Caco-2 (cell line): ENCODE measurements at regions not wholly inside any gene's neighbourhood (a gene's known extent, or its start where the extent isn't known, plus 50 kb on each side); places are given as distances from the start of the nearest gene placed in this dataset.

Experiments used
- BruUV-seq: library from RNA; stranded (reverse); fragments of 400-500 nt; replicated peaks from 2 replicates; lab custom pipeline; 2021; lab: Mats Ljungman, UMichigan
- CTCF ChIA-PET: fragments of 300-600 bp; sonication (Branson Sonifier 250); formaldehyde crosslinking; loops from one replicate; lab custom pipeline; 2022; ENCODE audit warnings: antibody characterized with exemption; lab: Charles Lee
- POLR2A ChIA-PET: fragments of 300-600 bp; sonication (Branson Sonifier 250); formaldehyde crosslinking; loops from one replicate; lab custom pipeline; 2022; ENCODE audit warnings: antibody characterized with exemption; lab: Charles Lee
- DNase-seq, 2 experiments: peaks; one replicate each; pipeline versions ENCODE4 v3.0.0 to v3.0.0-alpha.2; 2020 to 2022
- H3K27me3 ChIP-seq: replicated peaks from 2 replicates; pipeline ENCODE4 v1.6.0; 2011; ENCODE audit warnings: low read length; ENCODE audit not compliant: control insufficient read depth, insufficient read depth
- H3K36me3 ChIP-seq: 2 replicates; pipeline ENCODE4 v1.5.1; 2011; ENCODE audit warnings: low read length; ENCODE audit not compliant: control insufficient read depth, insufficient read depth
- H3K4me1 ChIP-seq: fragments of 250-450 bp; sonication (Bioruptor Pico); 2 replicates; pipeline ENCODE4 v1.5.1; 2020; ENCODE audit warnings: mild to moderate bottlenecking
- H3K4me3 ChIP-seq: 2 replicates; pipeline ENCODE4 v1.5.1; 2011; ENCODE audit warnings: low read depth, mild to moderate bottlenecking, control low read depth, low read length
- H3K9me3 ChIP-seq: fragments of 250-450 bp; sonication (Bioruptor Pico); 2 replicates; pipeline ENCODE4 v1.5.1; 2020; ENCODE audit warnings: mild to moderate bottlenecking, moderate library complexity
- H3K27ac Mint-ChIP-seq: one replicate; pipeline ENCODE4 v1.8.0; 2022; ENCODE audit warnings: mixed read lengths; ENCODE audit not compliant: unreplicated experiment
- H3K27me3 Mint-ChIP-seq: one replicate; pipeline ENCODE4 v1.8.0; 2022; ENCODE audit warnings: mixed read lengths; ENCODE audit not compliant: insufficient read depth, unreplicated experiment
- H3K36me3 Mint-ChIP-seq: one replicate; pipeline ENCODE4 v1.8.0; 2022; ENCODE audit warnings: mild to moderate bottlenecking, mixed read lengths; ENCODE audit not compliant: insufficient read depth, unreplicated experiment
- H3K4me1 Mint-ChIP-seq: one replicate; pipeline ENCODE4 v1.8.0; 2022; ENCODE audit warnings: low read depth, mixed read lengths; ENCODE audit not compliant: unreplicated experiment
- H3K4me3 Mint-ChIP-seq: one replicate; pipeline ENCODE4 v1.8.0; 2022; ENCODE audit warnings: mild to moderate bottlenecking, moderate library complexity, mixed read lengths; ENCODE audit not compliant: unreplicated experiment
- H3K9me3 Mint-ChIP-seq: one replicate; pipeline ENCODE4 v1.8.0; 2022; ENCODE audit warnings: mixed read lengths; ENCODE audit not compliant: unreplicated experiment
- intact Hi-C: fragments of 100-400 bp; cut with micrococcal nuclease; formaldehyde crosslinking; loops from one replicate; pipeline ENCODE4 v1.10.0; 2022; ENCODE audit not compliant: unreplicated experiment
- TF ChIP-seq, protein P1 (sequence below), 2 experiments: fragments of 200-600 bp in 1 of 2; IDR thresholded peaks; 1 replicate in 1 of 2; 2 replicates in 1 of 2; pipeline versions ENCODE4 v1.5.1 to v1.8.0; 2011 to 2022; ENCODE audit warnings: antibody characterized with exemption in 1 of 2, control low read depth in 1 of 2, inconsistent platforms in 1 of 2, low read depth in 1 of 2, low read length in 1 of 2, mild to moderate bottlenecking in 1 of 2, moderate library complexity in 1 of 2; ENCODE audit not compliant: insufficient read depth in 1 of 2, severe bottlenecking in 1 of 2, unreplicated experiment in 1 of 2

DNA sequence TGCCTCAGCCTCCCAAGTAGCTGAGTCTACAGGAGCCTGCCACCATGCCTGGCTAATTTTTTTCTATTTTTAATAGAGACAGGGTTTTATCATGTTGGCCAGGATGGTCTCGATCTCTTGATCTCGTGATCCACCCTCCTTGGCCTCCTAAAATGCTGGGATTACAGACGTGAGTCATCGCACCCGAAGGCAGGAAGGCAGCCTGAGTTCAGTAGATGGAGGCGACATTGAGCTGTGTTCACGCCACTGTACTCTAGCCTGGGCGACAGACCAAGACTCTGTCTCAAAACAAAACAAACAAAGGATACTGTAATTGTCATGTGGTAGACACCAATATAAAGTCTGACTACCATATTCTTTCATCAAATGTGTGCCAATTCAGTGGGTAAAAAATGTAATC lies 500.9 kb upstream of the DSEL start:
- no peaks in the 10 kb centered on the region for H3K9me3 Mint-ChIP-seq
- Histone ChIP-seq H3K4me3 (no peak overlapping the region), H3K9me3 (no peaks in the 10 kb centered on the region), H3K36me3 (no peaks in the 10 kb centered on the region), H3K27me3 (no peaks in the 10 kb centered on the region), H3K4me1 (no peaks in the 10 kb centered on the region)
- H3K36me3 Mint-ChIP-seq: no peaks in the 10 kb centered on the region
- intact Hi-C loops: no loop called here
- no TSS peak for BruUV-seq
- no peak for DNase-seq
- H3K27me3 Mint-ChIP-seq: peaks cover 3% of the 10 kb centered on the region
- POLR2A ChIA-PET: no interaction called here
- TF ChIP-seq, protein P1, sequence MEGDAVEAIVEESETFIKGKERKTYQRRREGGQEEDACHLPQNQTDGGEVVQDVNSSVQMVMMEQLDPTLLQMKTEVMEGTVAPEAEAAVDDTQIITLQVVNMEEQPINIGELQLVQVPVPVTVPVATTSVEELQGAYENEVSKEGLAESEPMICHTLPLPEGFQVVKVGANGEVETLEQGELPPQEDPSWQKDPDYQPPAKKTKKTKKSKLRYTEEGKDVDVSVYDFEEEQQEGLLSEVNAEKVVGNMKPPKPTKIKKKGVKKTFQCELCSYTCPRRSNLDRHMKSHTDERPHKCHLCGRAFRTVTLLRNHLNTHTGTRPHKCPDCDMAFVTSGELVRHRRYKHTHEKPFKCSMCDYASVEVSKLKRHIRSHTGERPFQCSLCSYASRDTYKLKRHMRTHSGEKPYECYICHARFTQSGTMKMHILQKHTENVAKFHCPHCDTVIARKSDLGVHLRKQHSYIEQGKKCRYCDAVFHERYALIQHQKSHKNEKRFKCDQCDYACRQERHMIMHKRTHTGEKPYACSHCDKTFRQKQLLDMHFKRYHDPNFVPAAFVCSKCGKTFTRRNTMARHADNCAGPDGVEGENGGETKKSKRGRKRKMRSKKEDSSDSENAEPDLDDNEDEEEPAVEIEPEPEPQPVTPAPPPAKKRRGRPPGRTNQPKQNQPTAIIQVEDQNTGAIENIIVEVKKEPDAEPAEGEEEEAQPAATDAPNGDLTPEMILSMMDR (IDR thresholded peaks at IDR 0.05; ENCODE audit: insufficient read depth in 1 of 2, low read depth in 1 of 2, low read length in 1 of 2, severe bottlenecking in 1 of 2, unreplicated experiment in 1 of 2): no peak
- H3K27ac Mint-ChIP-seq: no peak overlapping the region
- CTCF ChIA-PET: no interaction called here
- no peaks in the 10 kb centered on the region for H3K4me1 Mint-ChIP-seq
- no peak overlapping the region for H3K4me3 Mint-ChIP-seq

GRCh38 chr18:67997496-67997895 lies 481.0 kb upstream of the DSEL start:
- TF ChIP-seq, protein P1 (IDR thresholded peaks at IDR 0.05; ENCODE audit: insufficient read depth in 1 of 2, low read depth in 1 of 2, low read length in 1 of 2, severe bottlenecking in 1 of 2, unreplicated experiment in 1 of 2): no peak
- ChIA-PET CTCF (no interaction called here), POLR2A (no interaction called here)
- no peaks in the 10 kb centered on the region for H3K9me3 ChIP-seq
- no peaks in the 10 kb centered on the region for H3K4me1 Mint-ChIP-seq
- no peak overlapping the region for H3K27ac Mint-ChIP-seq
- no TSS peak for BruUV-seq
- no peaks in the 10 kb centered on the region for H3K36me3 Mint-ChIP-seq
- DNase-seq: no peak
- intact Hi-C loops: no loop called here
- no peak overlapping the region for H3K4me3 Mint-ChIP-seq
- peaks cover 7% of the 10 kb centered on the region for H3K9me3 Mint-ChIP-seq
- peaks cover 7% of the 10 kb centered on the region for H3K27me3 Mint-ChIP-seq
- no peaks in the 10 kb centered on the region for H3K36me3 ChIP-seq
- H3K27me3 ChIP-seq: no peaks in the 10 kb centered on the region
- H3K4me1 ChIP-seq: no peaks in the 10 kb centered on the region
- no peak overlapping the region for H3K4me3 ChIP-seq

DNA sequence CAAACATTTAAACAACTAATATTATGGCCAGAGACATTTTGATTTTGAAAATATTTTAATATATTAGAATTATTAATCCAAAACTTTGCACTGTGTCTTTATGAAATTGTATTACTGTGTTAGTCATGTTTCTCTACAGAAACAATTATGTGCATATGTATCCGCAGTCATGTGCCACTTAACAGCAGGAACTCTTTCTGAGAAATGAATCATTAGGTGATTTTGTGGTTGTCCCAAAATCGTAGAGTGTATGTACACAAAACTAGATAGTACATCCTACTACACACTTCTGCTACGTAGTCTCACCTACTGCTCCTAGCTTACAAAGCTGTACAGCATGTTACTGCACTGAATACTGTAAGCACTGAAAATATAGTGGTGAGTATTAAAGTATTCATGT lies 479.2 kb upstream of the DSEL start:
- H3K4me3 Mint-ChIP-seq: no peak overlapping the region
- Histone ChIP-seq H3K36me3 (no peaks in the 10 kb centered on the region), H3K4me1 (no peaks in the 10 kb centered on the region), H3K4me3 (no peak overlapping the region), H3K27me3 (no peaks in the 10 kb centered on the region), H3K9me3 (no peaks in the 10 kb centered on the region)
- ChIA-PET POLR2A (no interaction called here), CTCF (no interaction called here)
- H3K36me3 Mint-ChIP-seq: no peaks in the 10 kb centered on the region
- BruUV-seq: no TSS peak
- peaks cover 3% of the 10 kb centered on the region for H3K27me3 Mint-ChIP-seq
- no peaks in the 10 kb centered on the region for H3K4me1 Mint-ChIP-seq
- no peak for DNase-seq
- peaks cover 7% of the 10 kb centered on the region for H3K9me3 Mint-ChIP-seq
- no peak overlapping the region for H3K27ac Mint-ChIP-seq
- TF ChIP-seq, protein P1 (IDR thresholded peaks at IDR 0.05; ENCODE audit: insufficient read depth in 1 of 2, low read depth in 1 of 2, low read length in 1 of 2, severe bottlenecking in 1 of 2, unreplicated experiment in 1 of 2): no peak
- intact Hi-C loops: no loop called here
